H1 (cell line): ENCODE measurements at regions not wholly inside any gene's neighbourhood (a gene's known extent, or its start where the extent isn't known, plus 50 kb on each side); places are given as distances from the start of the nearest gene placed in this dataset.
A peak's percentile ranks its signal among the peaks of the same experiment; 100 is the strongest.

Source experiments
- ATF2 ChIP-seq: IDR thresholded peaks from 2 replicates; pipeline ENCODE4 v1.6.1; 2012; ENCODE audit warnings: low read length, inconsistent platforms
- CBX8 ChIP-seq: fragments of 300-800, 300-1000 bp; sonication (generic); IDR thresholded peaks from 2 replicates; pipeline ENCODE4 v1.7.1; 2016; ENCODE audit warnings: low read depth, low read length, borderline replicate concordance
- CEBPB ChIP-seq: IDR thresholded peaks from 2 replicates; pipeline ENCODE4 v1.6.1; 2012; ENCODE audit warnings: low read depth, low read length
- EGR1 ChIP-seq: IDR thresholded peaks from 2 replicates; pipeline ENCODE4 v1.6.1; 2011; ENCODE audit warnings: low read depth, low read length, borderline replicate concordance
- GTF2F1 ChIP-seq: IDR thresholded peaks from 2 replicates; pipeline ENCODE4 v1.6.1; 2012; ENCODE audit warnings: low read depth, low read length, improper control_type of control experiment, borderline replicate concordance
- HDAC2 ChIP-seq, 2 experiments: fragments of 300-600 bp in 1 of 2; sonication (generic) in 1 of 2; IDR thresholded peaks; 2 replicates each; pipeline ENCODE4 v1.6.1; 2011 to 2012; ENCODE audit warnings: low read depth in 2 of 2, low read length in 2 of 2, mild to moderate bottlenecking in 2 of 2, moderate library complexity in 2 of 2, borderline replicate concordance in 1 of 2, inconsistent platforms in 1 of 2
- JUND ChIP-seq: IDR thresholded peaks from 2 replicates; pipeline ENCODE4 v1.6.1; 2011; ENCODE audit warnings: mild to moderate bottlenecking, improper control_type of control experiment, low read length
- KDM4A ChIP-seq: IDR thresholded peaks from one replicate; pipeline ENCODE4 v1.7.1; 2012; ENCODE audit warnings: low read depth, mild to moderate bottlenecking, moderate library complexity, low read length, inconsistent platforms; ENCODE audit not compliant: severe bottlenecking
- MAFK ChIP-seq: IDR thresholded peaks from 2 replicates; pipeline ENCODE4 v1.6.1; 2012; ENCODE audit warnings: low read depth, mild to moderate bottlenecking, improper control_type of control experiment, low read length
- POLR2AphosphoS5 ChIP-seq: IDR thresholded peaks from 2 replicates; pipeline ENCODE4 v1.6.1; 2011; ENCODE audit warnings: low read depth, low read length
- RAD21 ChIP-seq, 2 experiments: IDR thresholded peaks in 1 of 2; conservative IDR thresholded peaks in 1 of 2; 2 replicates each; pipeline ENCODE4 v1.6.1; 2011; ENCODE audit warnings: low read depth in 2 of 2, low read length in 2 of 2, improper control_type of control experiment in 1 of 2, inconsistent platforms in 1 of 2, mild to moderate bottlenecking in 1 of 2, moderate library complexity in 1 of 2
- RXRA ChIP-seq: IDR thresholded peaks from 2 replicates; pipeline ENCODE4 v1.6.1; 2011; ENCODE audit warnings: low read depth, mild to moderate bottlenecking, low read length, moderate library complexity; ENCODE audit not compliant: insufficient read depth
- SIRT6 ChIP-seq: IDR thresholded peaks from one replicate; pipeline ENCODE4 v1.7.1; 2012; ENCODE audit warnings: low read length, inconsistent platforms
- SP2 ChIP-seq: IDR thresholded peaks from 2 replicates; pipeline ENCODE4 v1.6.1; 2012; ENCODE audit warnings: mild to moderate bottlenecking, low read length, inconsistent platforms
- SRF ChIP-seq: IDR thresholded peaks from 2 replicates; pipeline ENCODE4 v1.6.1; 2011; ENCODE audit warnings: mild to moderate bottlenecking, low read depth, low read length, moderate library complexity
- SUZ12 ChIP-seq: fragments of 200-600 bp; sonication (generic); IDR thresholded peaks from 2 replicates; pipeline ENCODE4 v1.6.1; 2012; ENCODE audit warnings: mild to moderate bottlenecking, inconsistent platforms, low read length, moderate library complexity, mixed read lengths
- TAF7 ChIP-seq: optimal IDR thresholded peaks from 2 replicates; pipeline ENCODE3; 2011; ENCODE audit warnings: low read depth, mild to moderate bottlenecking, inconsistent platforms, low read length, moderate library complexity, borderline replicate concordance
- YY1 ChIP-seq: IDR thresholded peaks from 2 replicates; pipeline ENCODE4 v1.6.1; 2011; ENCODE audit warnings: low read depth, mild to moderate bottlenecking, low read length

- no peak for TF ChIP-seq MAFK
- no peak for TF ChIP-seq RXRA
- TF ChIP-seq EGR1 = no peak
- TF ChIP-seq SRF = no peak
- TF ChIP-seq CBX8 = no peak
- no peak for TF ChIP-seq POLR2AphosphoS5
- no peak for TF ChIP-seq CEBPB
- no peak for TF ChIP-seq YY1
- no peak for TF ChIP-seq SUZ12
- TF ChIP-seq ATF2 = no peak
- peak; percentile 73; the same call in 1 of the 2 replicates for TF ChIP-seq JUND
- TF ChIP-seq HDAC2 (IDR thresholded peaks at IDR 0.05; ENCODE audit: borderline replicate concordance in 1 of 2, low read depth in 2 of 2, low read length in 2 of 2) = no peak
- no peak for TF ChIP-seq SP2
- no peak for TF ChIP-seq TAF7
- no peak for TF ChIP-seq SIRT6
- no peak for TF ChIP-seq KDM4A
- peak; percentile 45 to 54 for TF ChIP-seq RAD21 (IDR thresholded peaks at IDR 0.05 in 1 of 2, conservative IDR thresholded peaks at IDR 0.05 in 1 of 2; ENCODE audit: low read depth in 2 of 2, low read length in 2 of 2)
- no peak for TF ChIP-seq GTF2F1
Observed at GRCh38 chr6:73942592-73943186, 246.7 kb downstream of the CD109 start (continued).
